ENCODE measurements at regions not wholly inside any gene's neighbourhood (a gene's known extent, or its start where the extent isn't known, plus 50 kb on each side); places are given as distances from the start of the nearest gene placed in this dataset.

DNA sequence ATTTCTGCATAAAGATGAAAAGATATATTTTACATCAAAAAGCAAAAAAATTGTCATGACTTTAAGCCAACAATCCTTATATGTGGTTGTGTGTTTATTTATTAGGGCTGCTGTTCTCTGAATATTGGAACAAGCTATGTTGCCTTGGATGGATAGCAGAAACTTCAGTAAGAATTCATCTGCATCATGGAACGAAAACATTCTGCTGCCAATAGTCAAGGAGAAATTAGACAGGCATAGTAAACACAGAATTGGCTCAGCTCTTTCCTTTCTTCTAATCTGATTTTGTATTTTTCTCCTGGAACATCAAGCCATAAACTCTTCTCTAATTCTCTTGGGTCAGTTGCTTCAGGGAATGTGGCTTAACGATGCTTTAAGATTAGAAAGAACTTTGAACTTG is 1257.0 kb downstream of the NLGN4X start:
- TF ChIP-seq, protein P1, sequence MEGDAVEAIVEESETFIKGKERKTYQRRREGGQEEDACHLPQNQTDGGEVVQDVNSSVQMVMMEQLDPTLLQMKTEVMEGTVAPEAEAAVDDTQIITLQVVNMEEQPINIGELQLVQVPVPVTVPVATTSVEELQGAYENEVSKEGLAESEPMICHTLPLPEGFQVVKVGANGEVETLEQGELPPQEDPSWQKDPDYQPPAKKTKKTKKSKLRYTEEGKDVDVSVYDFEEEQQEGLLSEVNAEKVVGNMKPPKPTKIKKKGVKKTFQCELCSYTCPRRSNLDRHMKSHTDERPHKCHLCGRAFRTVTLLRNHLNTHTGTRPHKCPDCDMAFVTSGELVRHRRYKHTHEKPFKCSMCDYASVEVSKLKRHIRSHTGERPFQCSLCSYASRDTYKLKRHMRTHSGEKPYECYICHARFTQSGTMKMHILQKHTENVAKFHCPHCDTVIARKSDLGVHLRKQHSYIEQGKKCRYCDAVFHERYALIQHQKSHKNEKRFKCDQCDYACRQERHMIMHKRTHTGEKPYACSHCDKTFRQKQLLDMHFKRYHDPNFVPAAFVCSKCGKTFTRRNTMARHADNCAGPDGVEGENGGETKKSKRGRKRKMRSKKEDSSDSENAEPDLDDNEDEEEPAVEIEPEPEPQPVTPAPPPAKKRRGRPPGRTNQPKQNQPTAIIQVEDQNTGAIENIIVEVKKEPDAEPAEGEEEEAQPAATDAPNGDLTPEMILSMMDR (IDR thresholded peaks at IDR 0.05), result no peak
- TF ChIP-seq ZFX (IDR thresholded peaks at IDR 0.05; ENCODE audit: borderline replicate concordance), result no peak
